GM18861 (cell line): ENCODE measurements at regions not wholly inside any gene's neighbourhood (a gene's known extent, or its start where the extent isn't known, plus 50 kb on each side); places are given as distances from the start of the nearest gene placed in this dataset.

Experiments used
- ATAC-seq: cut with Tn5 transposase; IDR thresholded peaks from one replicate; pipeline ENCODE4 v1.9.1; 2021; ENCODE audit not compliant: unreplicated experiment

DNA sequence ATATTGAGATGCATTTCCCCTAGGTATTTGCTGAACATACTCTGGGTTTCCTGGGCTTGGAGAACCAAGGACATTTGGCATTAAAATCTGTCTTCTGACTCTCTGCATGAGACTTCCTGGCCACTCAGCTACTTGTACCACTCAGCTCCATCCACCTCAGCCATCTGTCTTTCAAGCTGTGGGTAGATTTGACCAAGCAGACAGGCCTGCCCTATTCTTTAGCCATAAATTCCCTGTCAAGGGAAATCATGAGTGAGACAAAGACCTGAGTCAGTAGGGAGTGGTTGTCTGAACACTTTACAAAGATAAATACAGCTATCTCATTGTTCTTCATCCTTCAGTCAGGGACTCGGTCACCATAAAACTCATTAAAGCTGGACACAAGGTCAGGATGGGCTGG, 399.1 kb downstream of the GPAM start:
- no peak for ATAC-seq

DNA sequence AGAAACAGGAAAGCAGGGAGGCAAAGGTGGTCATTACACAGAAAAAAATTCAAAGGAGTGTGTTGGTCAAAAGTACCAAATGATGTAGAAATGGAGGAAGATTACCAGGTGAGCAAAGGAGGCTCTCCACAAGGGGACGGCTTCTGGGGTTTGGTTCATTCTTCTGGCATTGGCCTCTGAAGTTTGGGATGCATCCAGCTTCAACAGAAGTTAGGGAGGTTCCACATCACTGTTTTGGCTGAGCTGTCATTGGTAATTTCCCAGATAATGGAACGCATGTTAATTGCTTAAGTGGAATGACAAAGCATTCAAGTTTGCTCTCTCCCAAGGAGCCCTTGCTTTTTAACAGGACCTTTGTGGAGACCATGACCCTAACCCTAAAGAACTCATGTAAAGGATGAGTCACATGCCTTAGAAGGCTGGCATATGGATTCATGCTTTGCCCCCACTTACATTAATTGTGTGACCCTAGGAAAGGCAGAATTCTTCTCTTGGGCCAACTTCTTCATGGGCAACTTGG, 398.6 kb downstream of the GPAM start:
- ATAC-seq, result no peak

DNA sequence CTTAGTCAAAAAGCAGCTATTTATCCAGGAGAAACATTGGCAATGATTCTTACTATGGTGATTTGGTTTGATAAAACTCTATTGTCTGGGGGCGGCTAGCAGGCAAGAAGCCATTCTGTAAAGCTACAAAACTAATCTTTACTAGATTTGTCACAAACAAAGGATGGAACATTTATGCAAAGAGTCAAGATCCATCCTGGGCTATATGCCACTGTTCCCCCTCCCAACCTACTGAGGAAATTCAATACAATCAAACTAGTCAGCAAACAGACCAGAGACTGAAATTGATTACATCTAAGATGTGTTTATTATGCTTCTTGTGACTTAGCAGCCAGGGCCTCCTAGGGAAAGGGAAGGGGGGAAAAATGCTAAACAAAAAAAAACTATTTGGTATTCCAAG, 397.6 kb downstream of the GPAM start:
- ATAC-seq, result no peak

DNA sequence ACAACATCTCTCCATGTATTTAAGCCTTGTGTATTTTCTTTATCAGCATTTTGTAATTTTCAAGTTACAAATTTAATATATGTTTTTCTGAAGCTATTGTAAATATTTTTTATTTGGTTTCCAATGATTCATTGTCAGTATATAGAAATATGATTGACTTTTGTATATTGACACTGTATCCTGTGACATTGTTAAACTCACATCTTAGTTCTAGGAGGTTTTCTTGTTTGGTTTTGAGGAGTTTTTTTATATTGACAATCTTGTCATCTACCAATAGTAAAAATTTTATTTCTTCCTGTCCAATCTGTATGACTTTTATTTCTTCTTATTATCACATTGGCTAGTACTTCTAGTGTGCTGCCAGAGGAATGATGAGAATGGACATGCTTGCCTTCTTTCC, 393.7 kb downstream of the GPAM start:
- no peak for ATAC-seq

DNA sequence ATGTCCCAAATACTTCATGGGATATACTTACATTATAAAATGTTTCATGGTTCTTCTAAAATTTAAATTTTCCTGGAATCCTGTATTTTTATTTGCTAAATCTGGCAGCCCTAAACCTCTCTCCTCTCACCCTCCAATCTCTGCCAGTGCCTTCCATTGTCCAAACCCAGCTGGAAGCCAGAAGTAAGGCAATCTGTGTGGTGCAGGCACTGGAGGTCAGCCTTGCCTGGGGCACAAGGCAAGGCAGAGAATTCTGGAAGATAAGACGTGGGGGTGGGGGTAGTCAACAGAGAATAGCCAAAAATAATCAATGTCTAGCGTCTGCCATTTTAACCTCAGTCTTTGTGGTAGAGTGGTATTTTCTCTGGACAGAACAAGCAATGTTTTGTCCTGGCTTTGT, 381.7 kb downstream of the GPAM start:
- ATAC-seq, result no peak

DNA sequence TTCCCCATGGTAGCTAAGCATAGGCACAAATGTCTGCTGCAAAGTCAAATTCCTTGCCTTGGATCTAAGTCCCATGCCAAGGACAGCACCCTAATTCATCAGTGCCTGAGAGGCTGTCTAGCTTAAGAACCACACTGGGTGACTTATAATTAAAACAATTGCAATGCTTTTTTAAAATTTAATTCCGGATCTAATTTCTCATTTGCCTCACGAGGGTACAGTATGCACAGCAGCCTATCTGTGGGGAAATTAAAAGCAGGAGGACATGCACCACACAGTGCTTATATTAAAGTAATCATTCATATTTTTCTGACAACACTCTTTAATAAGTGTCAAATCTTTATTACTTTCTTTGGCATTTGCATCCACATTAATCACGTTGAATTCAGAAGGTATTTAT, 378.8 kb downstream of the GPAM start:
- ATAC-seq, result no peak

DNA sequence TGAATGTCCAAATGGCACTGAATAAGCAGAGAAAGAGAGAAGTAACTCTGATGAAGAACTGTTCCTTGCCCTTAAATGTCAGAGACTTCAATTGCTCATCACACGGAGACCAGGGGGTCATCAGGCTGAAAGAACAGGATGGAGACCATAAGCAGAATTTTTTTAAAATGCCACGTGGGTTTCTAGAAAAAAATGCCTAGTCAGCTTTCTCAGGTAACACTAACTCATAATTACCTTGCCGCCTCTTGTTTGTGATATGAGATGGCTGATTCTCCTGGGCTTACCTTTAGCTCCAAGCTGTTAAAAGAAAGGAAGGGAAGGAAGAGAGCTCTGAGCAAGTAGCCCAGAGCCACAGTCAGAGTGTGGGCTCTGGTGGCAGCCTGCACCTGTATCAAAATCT, 372.0 kb downstream of the GPAM start:
- no peak for ATAC-seq

DNA sequence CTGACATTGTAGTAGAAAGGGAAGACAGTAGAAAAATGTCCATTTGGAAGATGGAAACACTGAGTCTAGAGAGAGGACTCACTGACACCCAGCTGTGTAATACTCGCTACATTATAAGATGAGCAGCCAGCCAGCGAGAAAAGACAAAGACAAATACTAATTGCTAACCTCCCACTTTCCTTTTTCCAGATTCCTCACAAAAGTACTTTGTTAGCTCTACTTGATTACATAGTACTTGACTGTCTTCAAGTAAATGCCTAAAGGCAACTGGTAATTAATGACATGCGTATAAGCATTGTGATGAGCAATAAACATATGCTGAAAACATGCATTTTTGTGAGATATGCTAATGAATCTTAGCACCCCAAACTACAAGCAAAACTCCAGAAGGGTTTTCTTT, 363.1 kb downstream of the GPAM start:
- ATAC-seq, result no peak

DNA sequence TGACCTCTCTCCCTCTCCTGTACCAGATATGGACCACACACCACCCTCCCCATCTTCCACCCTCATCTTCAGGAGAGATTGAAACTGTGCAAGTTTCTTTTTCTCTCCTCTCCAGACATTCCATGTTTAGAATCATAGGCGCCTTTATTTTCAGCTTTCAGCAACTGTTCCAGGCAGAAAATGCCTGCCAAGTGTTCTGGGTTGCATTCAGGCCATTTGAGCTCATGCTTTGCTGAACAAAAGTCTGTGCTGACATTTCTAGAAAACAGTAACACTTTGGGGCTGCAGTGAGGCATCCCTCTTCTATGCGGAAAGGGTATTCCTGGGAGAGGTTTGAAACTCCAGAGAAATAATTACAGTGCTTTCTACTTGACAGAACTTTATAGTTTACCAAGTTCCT, 361.7 kb downstream of the GPAM start:
- no peak for ATAC-seq

DNA sequence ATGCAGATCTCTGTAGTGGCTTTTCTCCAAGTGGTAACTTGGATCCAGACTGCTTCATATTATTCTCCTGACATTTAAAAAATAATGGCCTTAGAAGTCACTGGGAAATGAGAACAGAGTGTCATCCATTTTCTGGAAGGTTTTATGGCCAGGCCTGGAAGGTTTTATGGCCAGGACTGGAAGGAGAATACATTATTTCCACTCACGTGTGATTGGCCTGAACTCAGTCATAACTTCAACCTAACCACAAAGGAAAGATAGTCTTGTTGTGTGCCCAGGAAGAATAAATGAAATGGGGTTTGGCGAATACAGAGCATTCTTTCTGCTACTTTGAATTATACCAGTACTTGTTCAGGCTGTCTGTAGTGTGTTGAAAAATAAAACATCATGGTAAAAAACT, 360.9 kb downstream of the GPAM start:
- no peak for ATAC-seq

DNA sequence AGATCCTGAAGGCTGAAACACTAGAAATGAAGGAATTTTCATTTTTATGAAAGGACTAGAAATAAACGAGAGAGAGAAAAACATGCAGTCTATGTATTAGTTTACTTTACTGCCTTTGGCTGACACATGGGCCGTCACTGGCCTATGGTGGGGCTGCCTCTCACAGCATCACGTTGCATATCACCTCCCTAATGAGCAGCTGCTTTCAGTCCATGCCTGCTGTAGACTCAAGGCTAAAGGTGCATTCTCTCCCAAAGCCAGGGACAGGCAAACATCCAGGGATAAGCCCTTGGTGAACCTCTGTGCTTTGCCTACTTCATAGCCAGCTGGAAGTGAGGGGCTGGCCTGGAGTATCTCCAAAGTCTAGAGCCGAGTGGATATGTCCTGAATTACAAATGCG, 359.4 kb downstream of the GPAM start:
- ATAC-seq, result no peak

DNA sequence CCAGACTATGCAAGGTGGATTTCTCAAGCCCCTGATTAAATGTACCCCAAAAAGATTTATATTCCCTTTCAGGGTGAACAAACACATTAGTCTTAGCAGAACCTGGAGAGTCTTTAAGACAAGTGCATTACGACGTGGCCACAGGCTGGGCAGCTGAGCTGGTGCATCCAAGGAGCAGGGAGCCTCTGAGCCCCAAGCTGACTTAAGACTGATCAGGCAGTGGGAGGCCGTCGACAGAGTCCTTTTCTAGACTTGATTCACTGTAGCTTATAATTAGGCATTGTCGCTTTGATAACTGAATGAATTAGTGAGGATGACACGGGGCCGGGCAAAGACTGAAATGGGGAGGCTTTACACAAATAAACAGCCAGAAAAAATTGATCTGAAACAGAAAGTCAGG, 353.2 kb downstream of the GPAM start:
- ATAC-seq, result no peak

DNA sequence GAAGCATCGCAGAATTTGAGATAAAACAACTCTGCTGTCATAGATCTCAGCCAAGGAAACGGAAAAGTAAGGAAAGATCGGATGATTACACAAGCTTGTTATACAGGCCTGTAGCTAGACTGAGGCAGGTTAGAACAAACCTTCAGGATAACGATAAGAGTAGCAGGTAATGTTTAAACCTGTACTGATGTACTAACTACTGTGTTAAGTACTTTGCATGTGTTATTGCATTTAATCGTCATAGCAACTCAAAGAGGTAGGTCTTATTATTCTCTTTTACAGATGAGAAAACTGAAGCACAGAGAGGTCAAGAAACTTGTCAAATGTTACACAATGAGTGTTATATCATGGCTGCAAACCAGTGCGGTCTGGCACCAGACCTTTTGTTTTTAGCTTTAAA, 352.5 kb downstream of the GPAM start:
- no peak for ATAC-seq

DNA sequence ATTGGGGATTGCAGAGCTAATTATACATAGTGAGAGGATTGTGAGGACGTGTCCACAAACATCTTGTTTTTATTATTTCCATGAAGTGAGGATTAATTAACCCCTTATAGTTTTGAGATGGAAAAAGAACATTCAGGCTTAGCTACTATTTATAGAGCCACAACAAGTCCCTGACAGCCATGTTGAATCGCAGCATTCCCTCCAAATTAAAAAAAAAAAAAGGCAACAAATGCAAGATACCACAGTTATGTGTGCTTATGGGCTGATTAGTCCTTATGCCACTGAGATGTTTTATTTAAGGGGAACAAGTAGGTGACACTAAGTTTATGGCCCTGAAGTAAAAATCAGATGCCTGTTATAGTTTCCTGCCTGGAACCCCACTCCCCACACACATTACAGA, 350.3 kb downstream of the GPAM start:
- no peak for ATAC-seq

DNA sequence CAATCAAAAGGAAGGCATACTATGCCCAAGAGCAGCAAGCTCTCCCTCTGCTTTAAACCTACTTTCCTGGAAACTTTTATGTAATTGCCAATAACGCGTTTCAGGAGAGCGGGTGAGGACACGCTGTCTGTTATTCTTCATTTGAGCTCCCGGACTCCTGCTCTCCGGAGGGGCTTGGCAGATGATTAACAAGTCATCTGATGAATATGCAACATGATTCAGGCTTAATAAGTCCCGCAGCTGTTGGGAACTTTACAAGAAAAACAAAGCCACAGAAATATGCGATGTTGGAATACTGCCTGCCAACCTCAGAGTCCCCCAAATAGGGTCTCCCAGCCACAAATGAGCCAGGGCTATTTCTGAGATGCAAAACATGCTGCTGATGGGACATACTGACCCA, 348.0 kb downstream of the GPAM start:
- no peak for ATAC-seq

DNA sequence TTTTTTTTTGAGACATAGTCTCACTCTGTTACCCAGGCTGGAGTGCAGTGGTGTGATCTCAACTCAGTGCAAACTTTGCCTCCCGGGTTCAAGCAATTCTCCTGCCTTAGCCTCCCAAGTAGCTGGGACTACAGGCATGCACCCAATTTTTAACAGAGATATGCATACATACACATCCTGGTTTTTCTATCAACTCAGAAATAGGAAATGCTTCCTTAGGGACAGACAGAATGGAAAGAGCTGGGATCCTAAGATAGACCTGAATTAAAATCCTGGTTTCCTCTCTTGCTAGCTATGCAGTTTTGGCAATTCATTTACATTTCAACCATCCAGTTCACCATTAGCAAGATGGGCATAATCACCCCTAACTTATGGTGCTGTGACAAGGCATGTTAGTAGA, 347.5 kb downstream of the GPAM start:
- ATAC-seq, result no peak

DNA sequence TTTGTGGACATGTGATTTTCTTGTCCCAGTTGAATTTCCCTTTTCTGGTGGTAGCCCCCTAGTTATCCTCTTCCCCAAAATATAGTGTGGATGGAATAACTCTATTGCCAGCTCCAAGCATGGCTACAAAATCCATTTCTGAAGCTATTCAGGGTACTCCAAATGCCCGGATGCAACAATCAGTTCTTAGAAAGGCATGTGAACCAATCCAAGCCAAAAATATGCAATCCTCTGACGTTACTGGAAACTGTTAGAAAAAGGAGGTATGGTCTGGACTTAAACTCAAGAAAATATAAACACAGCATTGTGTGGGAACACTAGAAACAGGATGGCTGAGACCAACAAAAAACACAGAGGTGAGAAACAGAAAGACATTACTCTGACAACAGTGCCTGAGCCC, 347.0 kb downstream of the GPAM start:
- no peak for ATAC-seq

DNA sequence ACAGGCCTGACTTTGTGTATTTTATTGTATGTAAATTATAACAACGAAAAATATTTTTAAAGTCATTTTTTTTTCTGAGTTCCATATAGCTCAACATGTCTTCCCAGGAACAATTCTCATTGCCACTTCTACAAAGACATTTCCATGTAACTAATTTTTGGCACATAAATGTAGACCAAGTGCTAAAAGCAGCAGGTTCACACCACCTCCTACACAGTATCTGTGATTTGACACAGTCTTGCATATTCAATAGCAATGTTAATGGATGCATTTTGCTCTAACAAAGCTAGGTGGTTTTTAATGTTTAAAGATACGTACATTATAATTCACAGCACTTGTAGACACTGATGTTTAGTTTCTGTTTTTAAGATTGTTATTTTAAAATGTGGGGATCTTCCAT, 346.5 kb downstream of the GPAM start:
- ATAC-seq, result no peak

DNA sequence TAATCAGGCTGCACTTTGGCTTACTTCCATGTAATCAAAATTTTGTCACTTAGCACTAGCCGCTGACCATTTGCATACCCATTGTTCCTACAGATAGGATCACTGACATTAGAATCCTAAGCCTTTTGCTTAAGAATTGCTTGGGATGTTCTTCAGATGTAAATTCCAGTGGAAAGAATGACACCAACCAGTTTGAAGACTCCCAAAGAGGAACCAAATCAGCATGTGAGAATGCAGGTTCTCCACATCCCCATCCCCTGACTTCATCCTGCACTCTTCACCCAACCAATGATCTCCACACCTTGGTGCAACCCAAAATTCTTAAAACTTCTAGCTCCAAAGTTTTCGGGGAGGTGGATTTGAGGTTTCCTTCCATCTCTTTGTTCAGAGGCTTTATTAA, 345.6 kb downstream of the GPAM start:
- no peak for ATAC-seq

DNA sequence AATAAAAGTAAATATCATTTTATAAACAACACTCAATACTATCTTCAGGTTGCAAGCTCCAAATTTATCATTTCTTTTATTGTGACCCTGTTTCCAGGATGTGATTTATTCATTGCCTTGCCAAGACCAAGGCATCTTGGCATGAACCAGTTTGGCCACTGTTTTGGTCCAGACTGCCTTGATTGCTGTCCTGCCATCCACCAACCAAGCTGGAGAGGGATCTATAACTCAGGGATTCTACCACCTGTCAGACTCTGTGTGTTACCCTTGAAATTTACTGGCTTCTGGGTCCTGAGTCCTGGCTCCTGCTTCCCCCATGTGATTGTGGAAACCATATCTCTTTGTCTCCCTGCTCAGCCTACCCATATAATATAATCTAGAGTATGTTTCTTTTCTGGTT, 343.0 kb downstream of the GPAM start:
- no peak for ATAC-seq

DNA sequence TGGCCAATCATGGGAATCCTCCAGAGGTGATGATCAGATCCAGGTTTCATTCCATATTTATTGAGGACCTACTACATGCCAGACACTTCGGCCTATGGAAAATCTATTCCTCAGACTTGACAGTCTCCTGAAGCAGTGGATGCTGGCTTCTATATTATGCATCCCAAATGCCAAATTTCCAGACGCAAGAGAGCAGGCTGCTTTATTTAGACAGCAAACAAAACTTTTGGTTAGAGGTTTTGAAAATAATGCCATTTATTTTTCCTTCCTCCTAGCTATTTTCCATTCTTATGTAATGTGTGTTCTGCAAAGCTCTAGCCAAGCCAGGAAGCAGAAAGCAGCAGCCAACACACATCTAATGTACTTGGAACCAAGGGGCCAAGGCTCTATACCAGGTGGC, 330.8 kb downstream of the GPAM start:
- ATAC-seq, result no peak

DNA sequence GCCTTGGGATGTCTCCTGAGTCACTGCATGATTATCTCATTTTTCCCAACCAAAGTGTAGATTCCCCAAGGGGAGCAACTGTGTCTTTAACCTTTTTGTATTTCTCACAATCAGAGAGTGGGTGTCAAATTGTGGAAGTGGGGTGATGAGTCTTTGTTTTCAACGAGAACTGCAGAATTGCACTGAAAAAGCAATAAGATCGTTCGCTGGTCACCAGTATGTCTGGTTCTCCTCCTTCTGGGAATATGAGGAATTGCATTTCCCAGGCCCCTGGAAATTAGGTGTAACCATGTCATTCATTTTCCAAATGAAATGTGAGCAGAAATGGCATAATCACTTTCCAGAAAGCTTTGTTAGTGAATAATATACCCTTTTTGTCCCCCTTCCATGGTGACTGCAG, 326.9 kb downstream of the GPAM start:
- no peak for ATAC-seq

DNA sequence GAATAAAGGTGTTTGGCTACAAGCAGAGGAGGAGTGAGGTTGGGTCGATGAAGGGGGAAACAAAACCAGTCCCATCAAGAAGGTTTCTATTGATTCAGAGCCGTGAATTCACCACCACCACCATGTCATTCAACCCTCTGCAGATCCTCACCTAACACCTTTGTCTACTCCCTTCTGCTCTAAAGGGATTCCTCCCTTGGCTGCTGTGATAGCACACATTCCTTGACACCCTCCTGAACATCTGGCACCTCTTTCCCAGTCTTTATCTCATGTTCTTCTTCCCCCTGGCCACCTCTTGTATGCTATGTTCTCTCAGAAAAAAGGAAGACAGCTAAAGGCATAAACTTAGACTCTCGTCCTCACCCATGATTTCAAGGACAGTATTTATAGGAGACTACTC, 318.0 kb downstream of the GPAM start:
- no peak for ATAC-seq

DNA sequence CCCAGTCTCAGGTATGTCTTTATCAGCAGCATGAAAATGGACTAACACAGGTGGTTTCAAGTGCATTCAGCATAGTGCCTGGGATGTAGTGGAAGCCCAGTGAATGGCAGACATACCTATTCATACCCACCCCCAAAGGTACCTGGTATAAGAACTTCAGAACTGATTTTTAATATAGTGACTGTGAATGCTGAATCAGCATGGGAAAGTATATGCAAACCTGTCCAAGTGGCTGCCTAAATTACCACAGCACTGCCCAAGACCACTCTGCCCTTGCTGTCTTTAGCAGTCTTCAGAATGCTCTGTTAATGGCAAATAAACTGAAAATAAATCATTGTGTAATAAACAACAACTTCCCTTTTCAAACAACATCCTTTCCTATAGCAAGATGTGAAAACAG, 312.1 kb downstream of the GPAM start:
- ATAC-seq, result no peak
